PC-3 (cell line): ENCODE measurements at regions not wholly inside any gene's neighbourhood (a gene's known extent, or its start where the extent isn't known, plus 50 kb on each side); places are given as distances from the start of the nearest gene placed in this dataset.
"Not testable (repeated sequence)": the region's sequence is repeated elsewhere in the genome, so short reads cannot be mapped to it uniquely, and the experiment has no call there.

ENCODE experiments used
- ATAC-seq: fragments of 200-7000 bp; cut with Tn5 transposase; 2 replicates; pipeline ENCODE4 v1.9.1; 2020; ENCODE audit warnings: mild to moderate bottlenecking, moderate library complexity
- BruUV-seq: library from RNA; stranded (reverse); fragments of 400-500 nt; replicated peaks from 2 replicates; lab custom pipeline; 2021; lab: Mats Ljungman, UMichigan
- CTCF ChIA-PET: fragments of 300-600 bp; sonication (Branson Sonifier 250); formaldehyde crosslinking; loops from one replicate; lab custom pipeline; 2022; ENCODE audit warnings: antibody characterized with exemption; lab: Charles Lee
- POLR2A ChIA-PET: fragments of 300-600 bp; sonication (Branson Sonifier 250); formaldehyde crosslinking; loops from one replicate; lab custom pipeline; 2022; ENCODE audit warnings: antibody characterized with exemption; ENCODE audit not compliant: unreplicated experiment; lab: Charles Lee
- DNase-seq: peaks from one replicate; pipeline ENCODE4 v3.0.0-alpha.2; 2015
- H2AFZ ChIP-seq: fragments of 300-600 bp; sonication (generic); 2 replicates; pipeline ENCODE4 v1.6.0; 2016; ENCODE audit warnings: antibody characterized with exemption, low read length
- H3F3A ChIP-seq: fragments of 300-600 bp; sonication (generic); one replicate; pipeline ENCODE4 v1.6.0; 2017; ENCODE audit warnings: antibody characterized with exemption, low read length, control low read depth, mild to moderate bottlenecking; ENCODE audit not compliant: unreplicated experiment
- H3K27ac ChIP-seq: fragments of 300-600 bp; sonication (generic); 2 replicates; pipeline ENCODE4 v1.5.1; 2016; ENCODE audit warnings: mild to moderate bottlenecking, low read length
- H3K27me3 ChIP-seq: fragments of 300-600 bp; sonication (generic); 2 replicates; pipeline ENCODE4 v1.6.1; 2016; ENCODE audit warnings: low read length, mixed read lengths
- H3K36me3 ChIP-seq: fragments of 300-600 bp; sonication (generic); 2 replicates; pipeline ENCODE4 v1.6.1; 2016; ENCODE audit warnings: low read depth, mixed run types, low read length, mixed read lengths
- H3K4me1 ChIP-seq: fragments of 300-600 bp; sonication (generic); 2 replicates; pipeline ENCODE4 v1.5.1; 2016; ENCODE audit warnings: low read length; ENCODE audit not compliant: insufficient read depth
- H3K4me2 ChIP-seq: fragments of 300-600 bp; sonication (generic); 2 replicates; pipeline ENCODE4 v1.6.0; 2016; ENCODE audit warnings: low read length
- H3K4me3 ChIP-seq: fragments of 300-600 bp; sonication (generic); 2 replicates; pipeline ENCODE4 v1.5.1; 2016; ENCODE audit warnings: mild to moderate bottlenecking, low read length, mixed read lengths
- H3K79me2 ChIP-seq: fragments of 300-600 bp; sonication (generic); 2 replicates; pipeline ENCODE4 v1.6.1; 2017; ENCODE audit warnings: low read length, mixed read lengths
- H3K9ac ChIP-seq: fragments of 300-600 bp; sonication (generic); 2 replicates; pipeline ENCODE4 v1.6.0; 2016; ENCODE audit warnings: mild to moderate bottlenecking, low read length
- H3K9me2 ChIP-seq: fragments of 300-600 bp; sonication (generic); replicated peaks from 2 replicates; pipeline ENCODE4 v1.6.1; 2016; ENCODE audit warnings: mixed run types, low read length, mixed read lengths
- H3K9me3 ChIP-seq: fragments of 300-600 bp; sonication (generic); 2 replicates; pipeline ENCODE4 v1.6.1; 2016; ENCODE audit warnings: low read length, mixed read lengths
- H4K20me1 ChIP-seq: fragments of 300-600 bp; sonication (generic); 2 replicates; pipeline ENCODE4 v1.6.1; 2016; ENCODE audit warnings: low read length, mixed read lengths
- CTCF ChIP-seq: fragments of 300-600 bp; sonication (generic); conservative IDR thresholded peaks from 2 replicates; pipeline ENCODE4 v1.5.1; 2017; ENCODE audit warnings: antibody characterized with exemption, low read depth, mild to moderate bottlenecking, low read length
- EZH2 ChIP-seq: fragments of 300-600 bp; sonication (generic); IDR thresholded peaks from one replicate; pipeline ENCODE4 v1.6.1; 2017; ENCODE audit warnings: antibody characterized with exemption, mild to moderate bottlenecking, low read length; ENCODE audit not compliant: unreplicated experiment
- EZH2phosphoT487 ChIP-seq: fragments of 300-600 bp; sonication (generic); IDR thresholded peaks from 2 replicates; pipeline ENCODE4 v1.6.1; 2018; ENCODE audit warnings: mild to moderate bottlenecking, antibody characterized with exemption, low read length, borderline replicate concordance
- intact Hi-C: fragments of 100-400 bp; cut with micrococcal nuclease; formaldehyde crosslinking; loops from 2 replicates; pipeline ENCODE4 v1.9.0; 2023

- no peak overlapping the region for H3K4me3 ChIP-seq
- ATAC-seq (no peak), DNase-seq (no peak)
- intact Hi-C loops, result no loop called here
- ChIA-PET CTCF (no interaction called here), POLR2A (no interaction called here)
- no peak for TF ChIP-seq EZH2
- no peak for TF ChIP-seq EZH2phosphoT487
- no peak for TF ChIP-seq CTCF
- no peaks in the 10 kb centered on the region for H4K20me1 ChIP-seq
- H3K27ac ChIP-seq, result peak overlapping the region; percentile 93
- no peaks in the 10 kb centered on the region for H3K27me3 ChIP-seq
- no TSS peak for BruUV-seq
- no peaks in the 10 kb centered on the region for H3F3A ChIP-seq
- H3K4me1 ChIP-seq, result peaks cover 13% of the 10 kb centered on the region; the same call in 1 of the 2 replicates
- peak overlapping the region; percentile 31; the same call in 1 of the 2 replicates for H3K4me2 ChIP-seq
- no peaks in the 10 kb centered on the region for H3K36me3 ChIP-seq
- no peak overlapping the region for H2AFZ ChIP-seq
- H3K79me2 ChIP-seq, result no peaks in the 10 kb centered on the region
- H3K9me3 ChIP-seq, result no peaks in the 10 kb centered on the region
- H3K9me2 ChIP-seq, result no peaks in the 10 kb centered on the region
- peak overlapping the region; percentile 32; the same call in 1 of the 2 replicates for H3K9ac ChIP-seq
These were observed 566.7 kb downstream of the ADGRL2 start for GRCh38 chr1:82367456-82367855.

- ATAC-seq, result peak; percentile 29
- no TSS peak for BruUV-seq
- peak; percentile 74 for DNase-seq
These were observed 566.0 kb downstream of the ADGRL2 start for GRCh38 chr1:82366689-82367088.

GRCh38 chr1:82359541-82359940 is 558.8 kb downstream of the ADGRL2 start:
- intact Hi-C loops, H3K9ac ChIP-seq, H3F3A ChIP-seq, H3K9me3 ChIP-seq, H3K9me2 ChIP-seq, H3K27ac ChIP-seq, CTCF ChIA-PET, H3K79me2 ChIP-seq, H3K27me3 ChIP-seq, H3K4me1 ChIP-seq, H3K4me3 ChIP-seq, BruUV-seq, H2AFZ ChIP-seq, POLR2A ChIA-PET, H4K20me1 ChIP-seq, H3K4me2 ChIP-seq, H3K36me3 ChIP-seq, ATAC-seq: not testable (repeated sequence)
- DNase-seq, result peak; percentile 42

More at GRCh38 chr1:82366689-82367088, 566.0 kb downstream of the ADGRL2 start:
- no peak overlapping the region for H3K9ac ChIP-seq
- ChIA-PET CTCF (no interaction called here), POLR2A (no interaction called here)
- intact Hi-C loops, result no loop called here
- no peaks in the 10 kb centered on the region for H3K27me3 ChIP-seq
- no peaks in the 10 kb centered on the region for H3K9me3 ChIP-seq
- H3K9me2 ChIP-seq, result no peaks in the 10 kb centered on the region
- no peaks in the 10 kb centered on the region for H3K36me3 ChIP-seq
- no peak for TF ChIP-seq EZH2
- TF ChIP-seq EZH2phosphoT487, result no peak
- TF ChIP-seq CTCF, result no peak
- peaks cover 13% of the 10 kb centered on the region; the same call in 1 of the 2 replicates for H3K4me1 ChIP-seq
- H4K20me1 ChIP-seq, result no peaks in the 10 kb centered on the region
- peak overlapping the region; percentile 93 for H3K27ac ChIP-seq
- H3K79me2 ChIP-seq, result no peaks in the 10 kb centered on the region
- H3K4me2 ChIP-seq, result no peak overlapping the region
- H3K4me3 ChIP-seq, result no peak overlapping the region
- H2AFZ ChIP-seq, result no peak overlapping the region
- H3F3A ChIP-seq, result no peaks in the 10 kb centered on the region

- CTCF ChIA-PET, H3K4me3 ChIP-seq, H3K9ac ChIP-seq, H2AFZ ChIP-seq, H3K27me3 ChIP-seq, H3K9me2 ChIP-seq, POLR2A ChIA-PET, intact Hi-C loops, DNase-seq, H3K4me2 ChIP-seq, H3K9me3 ChIP-seq, H3K79me2 ChIP-seq, BruUV-seq, H3K4me1 ChIP-seq, H3K27ac ChIP-seq, H3K36me3 ChIP-seq, ATAC-seq, H4K20me1 ChIP-seq, H3F3A ChIP-seq: not testable (repeated sequence)
These were observed 558.0 kb downstream of the ADGRL2 start for GRCh38 chr1:82358706-82359105.

GRCh38 chr1:82354546-82354945 is 553.8 kb downstream of the ADGRL2 start:
- H3K79me2 ChIP-seq, H3K4me2 ChIP-seq, H3K9me3 ChIP-seq, H3K9me2 ChIP-seq, H3K27ac ChIP-seq, H3K36me3 ChIP-seq, CTCF ChIA-PET, H3K27me3 ChIP-seq, ATAC-seq, intact Hi-C loops, H4K20me1 ChIP-seq, H2AFZ ChIP-seq, DNase-seq, H3K4me1 ChIP-seq, H3F3A ChIP-seq, BruUV-seq, POLR2A ChIA-PET, H3K9ac ChIP-seq, H3K4me3 ChIP-seq: not testable (repeated sequence)
